ENCODE measurements at regions not wholly inside any gene's neighbourhood (a gene's known extent, or its start where the extent isn't known, plus 50 kb on each side); places are given as distances from the start of the nearest gene placed in this dataset.

GRCh38 chr4:114423582-114423981 is 175.0 kb upstream of the UGT8 start:
- H4K8ac ChIP-seq (ENCODE audit: extremely low read depth, insufficient read depth, low read length), result no peak overlapping the region
- no peak overlapping the region for H3K56ac ChIP-seq (replicated peaks; ENCODE audit: insufficient read length, low read depth, low read length)
- H3K23ac ChIP-seq (ENCODE audit: insufficient read length), result no peak overlapping the region
- H2AK5ac ChIP-seq (ENCODE audit: low read depth, low read length), result no peak overlapping the region
- peak overlapping the region; percentile 33 for H2BK120ac ChIP-seq (replicated peaks; ENCODE audit: low read depth, low read length)
- WGBS, 2 experiments (ENCODE audit: extremely low coverage in 1 of 2, insufficient coverage in 1 of 2, insufficient read length in 1 of 2, insufficient replicate concordance in 2 of 2, low coverage in 1 of 2, low lambda C conversion rate in 2 of 2, missing lambda C conversion rate in 1 of 2), result 92% methylated on average over 3 of the region's 3 CpGs; no CpG with 5 or more reads in 1 of the 2 experiments
- no peak overlapping the region for H2AFZ ChIP-seq (ENCODE audit: low read length)
- H3K23me2 ChIP-seq (ENCODE audit: low read depth, low read length), result no peaks in the 10 kb centered on the region
- no peaks in the 10 kb centered on the region for H3K79me1 ChIP-seq (ENCODE audit: low read depth, low read length)
- no peak overlapping the region for H2BK15ac ChIP-seq (ENCODE audit: low read length)
- H3K14ac ChIP-seq (ENCODE audit: insufficient read length), result no peak overlapping the region
- FAIRE-seq (no peak), DNase-seq (ENCODE audit: low read depth in 1 of 2, low spot score in 2 of 2) (no peak)
- no peaks in the 10 kb centered on the region for H3K36me3 ChIP-seq (ENCODE audit: control insufficient read depth in 2 of 4, insufficient read depth in 4 of 4, low read length in 3 of 4)
- no peak overlapping the region for H4K91ac ChIP-seq (replicated peaks; ENCODE audit: insufficient read length, low read length)
- no peaks in the 10 kb centered on the region for H3K4me1 ChIP-seq (replicated peaks in 1 of 4; ENCODE audit: control insufficient read depth in 3 of 4, insufficient read depth in 4 of 4, low read length in 3 of 4)
- H3K9me3 ChIP-seq (ENCODE audit: insufficient read depth in 2 of 2, low read depth in 1 of 2, low read length in 1 of 2), result 0 out of 4 replicates have a peak, but pooled peaks cover 0 to 4% of the 10 kb centered on the region in 2 experiments
- H4K5ac ChIP-seq (ENCODE audit: insufficient read length, low read depth, low read length), result no peak overlapping the region
- no peak overlapping the region for H3K27ac ChIP-seq (ENCODE audit: low read depth, low read length)
- TF ChIP-seq RAD21 (IDR thresholded peaks at IDR 0.05 in 1 of 2, conservative IDR thresholded peaks at IDR 0.05 in 1 of 2; ENCODE audit: low read depth in 2 of 2, low read length in 2 of 2) (no peak), GABPA (IDR thresholded peaks at IDR 0.05; ENCODE audit: borderline replicate concordance, insufficient read depth, low read length) (no peak), SIX5 (IDR thresholded peaks at IDR 0.05; ENCODE audit: low read depth, low read length) (no peak), POLR2AphosphoS5 (IDR thresholded peaks at IDR 0.05; ENCODE audit: low read depth, low read length) (no peak)
- no peak overlapping the region for H2BK12ac ChIP-seq (ENCODE audit: low read depth, low read length)
- POLR2A ChIA-PET (ENCODE audit: partially characterized antibody), result no interaction called here
- H2BK5ac ChIP-seq (ENCODE audit: low read depth, low read length), result no peak overlapping the region
- no peak overlapping the region for H3K18ac ChIP-seq (ENCODE audit: extremely low read depth, low read length)
- CTCF ChIA-PET (ENCODE audit: partially characterized antibody), result interaction anchor here (1.1 kb wide), 1 partner anchor 235 kb away, joined by 3 read pairs; no protein-coding TSS in a partner anchor
- H3K4me2 ChIP-seq (ENCODE audit: insufficient read depth in 1 of 2, low read depth in 2 of 2, low read length in 2 of 2), result no peak overlapping the region
- H2BK20ac ChIP-seq (ENCODE audit: low read length), result no peak overlapping the region
- H3K79me2 ChIP-seq (ENCODE audit: control insufficient read depth in 1 of 2, insufficient read depth in 2 of 2, low read length in 2 of 2), result no peaks in the 10 kb centered on the region
- no peak overlapping the region for H3K4ac ChIP-seq (replicated peaks; ENCODE audit: insufficient read length, low read depth, low read length)
- no peaks in the 10 kb centered on the region for H4K20me1 ChIP-seq (replicated peaks in 1 of 2; ENCODE audit: control insufficient read depth in 1 of 2, insufficient read depth in 2 of 2, low read length in 2 of 2)
- no peaks in the 10 kb centered on the region for H3K27me3 ChIP-seq (replicated peaks in 1 of 4; ENCODE audit: control insufficient read depth in 3 of 4, extremely low read depth in 1 of 4, insufficient read depth in 3 of 4, low read length in 3 of 4)
- H3K9ac ChIP-seq (replicated peaks in 1 of 4; ENCODE audit: extremely low read depth in 1 of 4, low read depth in 3 of 4, low read length in 3 of 4), result no peak overlapping the region
- H3K4me3 ChIP-seq (ENCODE audit: extremely low read depth in 1 of 4, insufficient read depth in 2 of 4, low read depth in 3 of 4, low read length in 4 of 4), result no peak overlapping the region

Measured in H1 (cell line).